DND-41 (cell line): ENCODE measurements at regions not wholly inside any gene's neighbourhood (a gene's known extent, or its start where the extent isn't known, plus 50 kb on each side); places are given as distances from the start of the nearest gene placed in this dataset.

Source experiments
- ATAC-seq: fragments of 200-7000 bp; cut with Tn5 transposase; 3 replicates; pipeline ENCODE4 v1.9.1; 2021; ENCODE audit warnings: low read depth; ENCODE audit not compliant: insufficient read depth
- DNase-seq: peaks from one replicate; pipeline ENCODE4 v3.0.0-alpha.2; 2020
- H2AFZ ChIP-seq: 2 replicates; pipeline ENCODE4 v1.6.0; 2012; ENCODE audit warnings: low read depth, low read length
- H3K27ac ChIP-seq: 2 replicates; pipeline ENCODE4 v1.5.1; 2012; ENCODE audit warnings: low read length, inconsistent platforms
- H3K27me3 ChIP-seq: fragments of 200-600 bp; sonication (generic); 2 replicates; pipeline ENCODE4 v1.6.0; 2012; ENCODE audit warnings: low read length, mild to moderate bottlenecking, inconsistent platforms; ENCODE audit not compliant: insufficient read depth, poor library complexity
- H3K36me3 ChIP-seq: 2 replicates; pipeline ENCODE4 v1.5.1; 2012; ENCODE audit warnings: low read length, inconsistent platforms; ENCODE audit not compliant: insufficient read depth
- H3K4me1 ChIP-seq: 2 replicates; pipeline ENCODE4 v1.5.1; 2012; ENCODE audit warnings: mild to moderate bottlenecking, low read length; ENCODE audit not compliant: insufficient read depth
- H3K4me2 ChIP-seq: 2 replicates; pipeline ENCODE4 v1.6.0; 2012; ENCODE audit warnings: mild to moderate bottlenecking, moderate library complexity, low read length, inconsistent platforms; ENCODE audit not compliant: insufficient read depth
- H3K4me3 ChIP-seq, 2 experiments: fragments of 200-600 bp in 1 of 2; shearing (Covaris generic) in 1 of 2; 2 replicates each; pipeline ENCODE4 v1.5.1; 2012 to 2016; ENCODE audit warnings: inconsistent platforms in 2 of 2, low read length in 2 of 2, mild to moderate bottlenecking in 2 of 2, low read depth in 1 of 2, moderate library complexity in 1 of 2
- H3K79me2 ChIP-seq: 2 replicates; pipeline ENCODE4 v1.6.0; 2012; ENCODE audit warnings: low read length, inconsistent platforms; ENCODE audit not compliant: insufficient read depth
- H3K9ac ChIP-seq: 2 replicates; pipeline ENCODE4 v1.6.0; 2012; ENCODE audit warnings: low read depth, mild to moderate bottlenecking, inconsistent platforms, low read length, moderate library complexity
- H3K9me3 ChIP-seq: 2 replicates; pipeline ENCODE4 v1.5.1; 2012; ENCODE audit warnings: low read length, moderate library complexity, mild to moderate bottlenecking, inconsistent platforms; ENCODE audit not compliant: insufficient read depth, severe bottlenecking
- H4K20me1 ChIP-seq: 2 replicates; pipeline ENCODE4 v1.6.0; 2012; ENCODE audit warnings: low read length; ENCODE audit not compliant: insufficient read depth
- CTCF ChIP-seq: IDR thresholded peaks from 2 replicates; pipeline ENCODE4 v1.5.1; 2012; ENCODE audit warnings: borderline replicate concordance, low read length, moderate library complexity, mild to moderate bottlenecking; ENCODE audit not compliant: poor library complexity, severe bottlenecking; ENCODE audit errors: extremely low read depth
- EZH2 ChIP-seq: IDR thresholded peaks from 3 replicates; pipeline ENCODE4 v1.6.1; 2012; ENCODE audit warnings: borderline replicate concordance, low read depth, mild to moderate bottlenecking, moderate library complexity, low read length, inconsistent platforms; ENCODE audit not compliant: severe bottlenecking

GRCh38 chr19:31598730-31599238, 249.5 kb upstream of the TSHZ3 start:
- ATAC-seq (no peak), DNase-seq (no peak)
- Histone ChIP-seq H3K4me3 (no peak overlapping the region), H4K20me1 (no peaks in the 10 kb centered on the region), H3K4me1 (no peaks in the 10 kb centered on the region), H3K4me2 (no peak overlapping the region), H3K79me2 (no peaks in the 10 kb centered on the region), H3K27ac (no peak overlapping the region), H2AFZ (no peak overlapping the region), H3K36me3 (no peaks in the 10 kb centered on the region), H3K9me3 (no peaks in the 10 kb centered on the region), H3K9ac (no peak overlapping the region), H3K27me3 (peaks cover 4% of the 10 kb centered on the region)
- no peak for TF ChIP-seq CTCF
- TF ChIP-seq EZH2, result no peak

GRCh38 chr19:31600731-31601295, 251.6 kb upstream of the TSHZ3 start:
- Histone ChIP-seq H3K79me2 (no peaks in the 10 kb centered on the region), H3K4me3 (no peak overlapping the region), H3K36me3 (no peaks in the 10 kb centered on the region), H3K9me3 (no peaks in the 10 kb centered on the region), H3K4me1 (no peaks in the 10 kb centered on the region), H3K4me2 (no peak overlapping the region), H4K20me1 (no peaks in the 10 kb centered on the region), H3K27ac (no peak overlapping the region), H3K9ac (no peak overlapping the region), H2AFZ (no peak overlapping the region), H3K27me3 (no peaks in the 10 kb centered on the region)
- ATAC-seq (no peak), DNase-seq (no peak)
- TF ChIP-seq EZH2 (no peak), CTCF (no peak)

GRCh38 chr19:31601855-31602254, 252.6 kb upstream of the TSHZ3 start:
- Histone ChIP-seq H3K4me2 (no peak overlapping the region), H3K9ac (no peak overlapping the region), H3K79me2 (no peaks in the 10 kb centered on the region), H3K9me3 (no peaks in the 10 kb centered on the region), H3K36me3 (no peaks in the 10 kb centered on the region), H3K27ac (no peak overlapping the region), H3K27me3 (no peaks in the 10 kb centered on the region), H2AFZ (no peak overlapping the region), H4K20me1 (no peaks in the 10 kb centered on the region), H3K4me1 (no peaks in the 10 kb centered on the region), H3K4me3 (no peak overlapping the region)
- ATAC-seq (no peak), DNase-seq (no peak)
- TF ChIP-seq EZH2 (no peak), CTCF (no peak)
